ACC112 (cell line): ENCODE measurements at regions not wholly inside any gene's neighbourhood (a gene's known extent, or its start where the extent isn't known, plus 50 kb on each side); places are given as distances from the start of the nearest gene placed in this dataset.
"Not testable (repeated sequence)": the region's sequence is repeated elsewhere in the genome, so short reads cannot be mapped to it uniquely, and the experiment has no call there.

Experiments
- H2AFZ ChIP-seq: fragments of 200-600 bp; sonication (generic); one replicate; pipeline ENCODE4 v1.6.0; 2017; ENCODE audit warnings: antibody characterized with exemption, low read length; ENCODE audit not compliant: unreplicated experiment
- H3K27ac ChIP-seq: fragments of 200-600 bp; sonication (generic); 2 replicates; pipeline ENCODE4 v1.5.1; 2014; ENCODE audit warnings: low read depth, mild to moderate bottlenecking, antibody characterized with exemption, low read length, moderate library complexity
- H3K27me3 ChIP-seq: fragments of 200-600 bp; sonication (generic); 2 replicates; pipeline ENCODE4 v1.6.1; 2014; ENCODE audit warnings: mild to moderate bottlenecking, antibody characterized with exemption, low read length, moderate library complexity, mixed read lengths; ENCODE audit not compliant: insufficient read depth
- H3K36me3 ChIP-seq: fragments of 200-600 bp; sonication (generic); 2 replicates; pipeline ENCODE4 v1.6.1; 2016; ENCODE audit warnings: mild to moderate bottlenecking, antibody characterized with exemption, low read length, moderate library complexity, mixed read lengths; ENCODE audit not compliant: insufficient read depth
- H3K4me1 ChIP-seq: fragments of 200-600 bp; sonication (generic); one replicate; pipeline ENCODE4 v1.6.1; 2016; ENCODE audit warnings: low read length, mixed read lengths; ENCODE audit not compliant: insufficient read depth, unreplicated experiment, control insufficient read depth
- H3K4me3 ChIP-seq: fragments of 200-600 bp; sonication (generic); 2 replicates; pipeline ENCODE4 v1.5.1; 2014; ENCODE audit warnings: mild to moderate bottlenecking, low read depth, low read length
- H3K79me2 ChIP-seq: fragments of 200-600 bp; sonication (generic); one replicate; pipeline ENCODE4 v1.6.0; 2016; ENCODE audit warnings: low read length; ENCODE audit not compliant: control insufficient read depth, unreplicated experiment, insufficient read depth

- Histone ChIP-seq H3K27me3 (no peaks in the 10 kb centered on the region), H3K79me2 (no peaks in the 10 kb centered on the region), H2AFZ (no peak overlapping the region), H3K4me1 (no peaks in the 10 kb centered on the region), H3K27ac (no peak overlapping the region), H3K4me3 (no peak overlapping the region), H3K36me3 (peaks cover 7% of the 10 kb centered on the region; the same call in 1 of the 2 replicates)
Measured at GRCh38 chr7:149605696-149606095, 108.1 kb upstream of the ZNF746 start.

- Histone ChIP-seq H3K79me2 (no peaks in the 10 kb centered on the region), H3K4me1 (no peaks in the 10 kb centered on the region), H3K27ac (no peak overlapping the region), H3K4me3 (no peak overlapping the region), H3K36me3 (no peaks in the 10 kb centered on the region), H3K27me3 (no peaks in the 10 kb centered on the region), H2AFZ (no peak overlapping the region)
Measured at GRCh38 chr7:149604521-149604920, 106.9 kb upstream of the ZNF746 start.

GRCh38 chr7:149600669-149601330, 103.2 kb upstream of the ZNF746 start:
- not testable (repeated sequence) for H3K79me2 ChIP-seq, H3K27me3 ChIP-seq, H3K36me3 ChIP-seq, H3K4me3 ChIP-seq, H3K27ac ChIP-seq, H3K4me1 ChIP-seq, H2AFZ ChIP-seq

- Histone ChIP-seq H3K36me3 (no peaks in the 10 kb centered on the region), H3K4me3 (no peak overlapping the region)
Measured at GRCh38 chr7:149599636-149600206, 102.1 kb upstream of the ZNF746 start.

DNA sequence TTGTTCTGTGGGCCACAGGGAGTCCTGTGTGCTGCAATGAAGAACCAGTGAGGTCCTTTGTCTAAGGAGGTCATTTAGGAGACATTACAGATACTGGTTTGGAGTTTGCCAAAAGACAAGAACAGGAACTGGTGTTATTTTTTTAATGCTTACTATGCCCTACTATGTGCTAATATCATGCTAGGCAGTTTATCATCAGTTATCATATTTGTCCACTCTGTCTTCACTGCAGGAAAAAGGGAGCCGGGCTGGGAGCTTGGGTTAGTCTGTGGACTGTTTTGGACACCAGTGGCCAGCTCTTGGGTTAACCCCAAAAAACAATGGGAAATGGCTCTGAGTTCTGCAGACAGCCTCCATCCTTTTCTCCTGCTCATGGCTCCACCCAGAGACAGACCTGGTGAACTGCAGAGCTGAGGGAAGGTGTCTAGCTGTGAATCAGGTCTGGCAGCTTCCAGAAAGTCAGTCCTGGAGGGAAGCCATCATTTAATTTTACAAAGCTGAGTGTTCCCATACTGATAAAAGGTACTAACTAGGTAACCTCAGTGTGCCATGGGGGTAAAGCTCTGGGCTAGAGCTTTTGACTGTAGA, 101.2 kb upstream of the ZNF746 start:
- H3K27me3 ChIP-seq: no peaks in the 10 kb centered on the region
- no peaks in the 10 kb centered on the region for H3K4me1 ChIP-seq
- H3K27ac ChIP-seq: no peak overlapping the region
- no peaks in the 10 kb centered on the region for H3K36me3 ChIP-seq
- no peaks in the 10 kb centered on the region for H3K79me2 ChIP-seq
- H2AFZ ChIP-seq: no peak overlapping the region
- no peak overlapping the region for H3K4me3 ChIP-seq

More at GRCh38 chr7:149599636-149600206, 102.1 kb upstream of the ZNF746 start:
- Histone ChIP-seq H3K27me3 (no peaks in the 10 kb centered on the region), H2AFZ (no peak overlapping the region), H3K79me2 (no peaks in the 10 kb centered on the region), H3K4me1 (no peaks in the 10 kb centered on the region), H3K27ac (no peak overlapping the region)

DNA sequence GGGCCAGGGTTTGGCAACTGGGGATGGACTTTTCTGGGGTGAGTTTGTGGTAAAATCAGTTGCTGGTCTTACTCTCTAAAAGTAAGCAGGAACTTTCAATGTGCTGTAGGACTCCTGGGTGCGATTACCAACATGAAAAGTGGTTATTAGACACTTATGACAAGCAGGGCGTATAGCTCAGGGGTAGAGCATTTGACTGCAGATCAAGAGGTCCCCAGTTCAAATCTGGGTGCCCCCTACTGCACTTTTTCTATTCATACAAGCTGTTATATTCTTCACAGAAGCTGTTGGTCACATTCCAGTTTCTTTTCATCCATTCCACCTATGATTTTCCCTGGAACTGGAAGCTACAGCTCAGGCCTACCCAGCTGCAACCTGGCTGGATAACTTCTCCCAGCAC, 100.2 kb upstream of the ZNF746 start:
- H3K4me1 ChIP-seq: not testable (repeated sequence)

GRCh38 chr7:149595541-149595940, 97.9 kb upstream of the ZNF746 start:
- Histone ChIP-seq H3K4me3 (no peak overlapping the region), H3K27ac (no peak overlapping the region), H3K4me1 (no peaks in the 10 kb centered on the region), H3K27me3 (no peaks in the 10 kb centered on the region), H3K36me3 (no peaks in the 10 kb centered on the region), H3K79me2 (peaks cover 5% of the 10 kb centered on the region), H2AFZ (no peak overlapping the region)

More for the DNA sequence above, 100.2 kb upstream of the ZNF746 start:
- H3K27ac ChIP-seq, H3K4me3 ChIP-seq, H3K27me3 ChIP-seq, H2AFZ ChIP-seq, H3K79me2 ChIP-seq, H3K36me3 ChIP-seq: not testable (repeated sequence)

GRCh38 chr7:149595078-149595477, 97.5 kb upstream of the ZNF746 start:
- no peaks in the 10 kb centered on the region for H3K36me3 ChIP-seq
- peaks cover 5% of the 10 kb centered on the region for H3K79me2 ChIP-seq
- H3K4me3 ChIP-seq: no peak overlapping the region
- H2AFZ ChIP-seq: no peak overlapping the region
- no peaks in the 10 kb centered on the region for H3K27me3 ChIP-seq
- no peak overlapping the region for H3K27ac ChIP-seq
- no peaks in the 10 kb centered on the region for H3K4me1 ChIP-seq

GRCh38 chr7:149588930-149589329, 91.3 kb upstream of the ZNF746 start:
- H3K36me3 ChIP-seq: peaks cover 32% of the 10 kb centered on the region

DNA sequence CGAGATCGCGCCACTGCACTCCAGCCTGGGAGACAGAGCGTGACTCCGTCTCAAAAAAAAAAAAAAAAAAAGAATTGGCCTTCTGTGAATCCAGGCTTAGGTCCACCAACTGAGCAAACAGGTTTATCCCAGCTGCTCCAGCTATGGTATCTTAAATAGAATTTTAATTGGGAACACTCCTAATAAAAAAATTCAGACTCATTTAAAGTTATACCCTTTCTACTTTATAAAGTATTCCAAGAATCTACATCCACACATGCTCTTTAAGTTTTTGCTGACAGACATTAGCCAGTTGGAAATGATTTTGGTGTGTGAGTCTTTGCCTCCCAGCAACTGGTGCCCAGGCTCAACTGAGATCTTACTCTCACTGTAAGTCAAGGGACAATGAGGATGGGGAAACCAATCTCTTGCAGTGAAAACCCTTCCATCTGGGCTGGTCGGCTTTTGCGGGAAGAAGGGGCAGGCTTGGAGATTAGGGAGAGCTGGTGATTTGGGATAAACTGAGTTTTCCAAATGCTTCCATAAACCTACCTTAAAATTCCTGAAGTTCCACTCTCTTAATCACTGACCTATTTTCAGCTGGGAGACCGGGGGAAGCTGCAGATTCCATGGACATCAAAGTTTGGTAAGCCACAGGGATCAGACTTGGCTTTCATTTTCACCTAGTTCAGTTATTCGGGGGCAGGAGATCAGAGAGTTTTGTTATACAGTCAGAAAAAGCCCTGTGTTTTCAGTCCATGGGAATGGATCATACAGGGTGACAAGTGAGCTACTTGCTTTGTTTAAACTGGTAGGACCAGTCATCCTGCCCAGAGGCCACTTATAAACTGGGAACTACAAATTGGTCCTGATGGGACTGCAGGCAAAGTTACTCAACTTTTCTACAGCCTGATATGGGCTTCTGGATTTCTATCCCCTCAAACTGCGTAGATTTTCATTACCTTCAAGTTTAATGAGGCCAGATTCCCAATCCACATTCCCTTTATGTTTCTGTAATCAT, 89.3 kb upstream of the ZNF746 start:
- Histone ChIP-seq H3K27me3 (no peaks in the 10 kb centered on the region), H3K4me1 (no peaks in the 10 kb centered on the region), H3K27ac (no peak overlapping the region), H3K79me2 (peaks cover 3% of the 10 kb centered on the region), H3K4me3 (no peak overlapping the region), H3K36me3 (peaks cover 39% of the 10 kb centered on the region), H2AFZ (no peak overlapping the region)

More at GRCh38 chr7:149588930-149589329, 91.3 kb upstream of the ZNF746 start:
- Histone ChIP-seq H3K4me1 (no peaks in the 10 kb centered on the region), H2AFZ (no peak overlapping the region), H3K27ac (no peak overlapping the region), H3K79me2 (peaks cover 5% of the 10 kb centered on the region), H3K4me3 (no peak overlapping the region), H3K27me3 (no peaks in the 10 kb centered on the region)
